Right ventricle myocardium superior (tissue), 1 donor: ENCODE measurements at regions not wholly inside any gene's neighbourhood (a gene's known extent, or its start where the extent isn't known, plus 50 kb on each side); places are given as distances from the start of the nearest gene placed in this dataset.
A peak's percentile ranks its signal among the peaks of the same experiment; 100 is the strongest.

ENCODE experiments used
- ATAC-seq: fragments of 200-7000 bp; cut with Tn5 transposase; one replicate; pipeline ENCODE4 v1.9.1; 2020; ENCODE audit warnings: mild to moderate bottlenecking; ENCODE audit not compliant: poor library complexity
- DNase-seq: peaks from one replicate; pipeline ENCODE4 v3.0.0-alpha.2; 2020
- intact Hi-C: fragments of 100-400 bp; cut with DNase I; formaldehyde crosslinking; loops from one replicate; pipeline ENCODE4 v1.11.2; 2022
- donor health status: DM: no; HTN: yes; CAD: no; lungs with severe emphysema.

GRCh38 chr6:144647971-144648651 is 363.0 kb downstream of the UTRN start:
- intact Hi-C loops: no loop called here
- DNase-seq (no peak), ATAC-seq (no peak)

- DNase-seq (no peak), ATAC-seq (no peak)
- intact Hi-C loops: no loop called here
These were observed 363.9 kb downstream of the UTRN start for GRCh38 chr6:144649085-144649484.

GRCh38 chr6:144651234-144651633 is 366.1 kb downstream of the UTRN start:
- DNase-seq (no peak), ATAC-seq (no peak)
- intact Hi-C loops: no loop called here

- ATAC-seq (no peak), DNase-seq (no peak)
- intact Hi-C loops: no loop called here
These were observed 367.3 kb downstream of the UTRN start for GRCh38 chr6:144652292-144652891.

- no peak for DNase-seq
- ATAC-seq: no peak
- intact Hi-C loops: no loop called here
These were observed 368.9 kb downstream of the UTRN start for GRCh38 chr6:144653885-144654505.

GRCh38 chr6:144654506-144654905 is 369.4 kb downstream of the UTRN start:
- no peak for ATAC-seq
- no peak for DNase-seq
- intact Hi-C loops: no loop called here

- ATAC-seq: no peak
- intact Hi-C loops: no loop called here
- no peak for DNase-seq
These were observed 370.2 kb downstream of the UTRN start for GRCh38 chr6:144655376-144655775.

GRCh38 chr6:144657691-144658090 is 372.6 kb downstream of the UTRN start:
- no peak for ATAC-seq
- no peak for DNase-seq
- intact Hi-C loops: no loop called here

GRCh38 chr6:144659202-144660182 is 374.4 kb downstream of the UTRN start:
- DNase-seq (no peak), ATAC-seq (peak; percentile 29)
- intact Hi-C loops: no loop called here

GRCh38 chr6:144660561-144661115 is 375.5 kb downstream of the UTRN start:
- no peak for ATAC-seq
- DNase-seq: no peak
- intact Hi-C loops: no loop called here

GRCh38 chr6:144661116-144661806 is 376.1 kb downstream of the UTRN start:
- DNase-seq (no peak), ATAC-seq (no peak)
- intact Hi-C loops: no loop called here

- DNase-seq: no peak
- intact Hi-C loops: no loop called here
- no peak for ATAC-seq
These were observed 377.8 kb downstream of the UTRN start for GRCh38 chr6:144662812-144663365.

- intact Hi-C loops: no loop called here
- no peak for DNase-seq
- ATAC-seq: no peak
These were observed 379.1 kb downstream of the UTRN start for GRCh38 chr6:144664281-144664680.

- intact Hi-C loops: no loop called here
- DNase-seq (no peak), ATAC-seq (no peak)
These were observed 379.8 kb downstream of the UTRN start for GRCh38 chr6:144664947-144665346.

GRCh38 chr6:144665932-144666450 is 380.9 kb downstream of the UTRN start:
- intact Hi-C loops: no loop called here
- ATAC-seq: no peak
- no peak for DNase-seq

- DNase-seq (no peak), ATAC-seq (no peak)
- intact Hi-C loops: no loop called here
These were observed 381.6 kb downstream of the UTRN start for GRCh38 chr6:144666781-144667180.

- no peak for DNase-seq
- no peak for ATAC-seq
- intact Hi-C loops: no loop called here
These were observed 382.7 kb downstream of the UTRN start for GRCh38 chr6:144667532-144668503.
